ENCODE measurements at regions not wholly inside any gene's neighbourhood (a gene's known extent, or its start where the extent isn't known, plus 50 kb on each side); places are given as distances from the start of the nearest gene placed in this dataset.
"Not testable (repeated sequence)": the region's sequence is repeated elsewhere in the genome, so short reads cannot be mapped to it uniquely, and the experiment has no call there.

DNA sequence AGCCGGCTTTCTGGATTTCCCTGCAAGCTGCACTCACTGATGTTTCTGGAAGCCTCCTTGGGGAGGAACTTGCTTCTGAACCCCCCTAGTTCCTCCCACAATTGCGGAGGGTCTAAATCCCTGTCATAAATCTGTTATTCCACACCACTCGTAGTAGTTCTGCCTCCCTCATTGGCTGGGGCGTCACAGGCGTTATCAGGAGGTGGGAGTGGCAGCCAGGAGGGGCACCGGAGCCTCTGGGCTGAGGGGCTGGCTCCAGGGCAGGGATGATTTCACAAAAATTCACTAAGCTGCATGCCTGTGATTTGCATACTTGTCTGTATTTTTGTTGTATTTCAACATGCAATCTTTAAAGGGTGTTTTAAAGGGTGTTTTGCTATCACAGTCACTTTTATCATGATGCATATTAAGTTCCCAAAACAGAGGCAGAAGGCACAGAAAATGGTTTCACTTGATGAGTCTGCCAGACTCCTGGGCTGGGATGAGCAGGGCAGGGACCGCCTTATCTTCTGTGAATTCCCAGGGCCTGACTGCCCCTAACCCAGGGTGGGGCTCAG lies 176.2 kb upstream of the FOXF1 start:
- FAIRE-seq, result no peak

GRCh38 chr16:86335266-86336172 lies 174.8 kb upstream of the FOXF1 start:
- FAIRE-seq, result no peak

GRCh38 chr16:86337138-86337537 lies 173.2 kb upstream of the FOXF1 start:
- no peak for FAIRE-seq

DNA sequence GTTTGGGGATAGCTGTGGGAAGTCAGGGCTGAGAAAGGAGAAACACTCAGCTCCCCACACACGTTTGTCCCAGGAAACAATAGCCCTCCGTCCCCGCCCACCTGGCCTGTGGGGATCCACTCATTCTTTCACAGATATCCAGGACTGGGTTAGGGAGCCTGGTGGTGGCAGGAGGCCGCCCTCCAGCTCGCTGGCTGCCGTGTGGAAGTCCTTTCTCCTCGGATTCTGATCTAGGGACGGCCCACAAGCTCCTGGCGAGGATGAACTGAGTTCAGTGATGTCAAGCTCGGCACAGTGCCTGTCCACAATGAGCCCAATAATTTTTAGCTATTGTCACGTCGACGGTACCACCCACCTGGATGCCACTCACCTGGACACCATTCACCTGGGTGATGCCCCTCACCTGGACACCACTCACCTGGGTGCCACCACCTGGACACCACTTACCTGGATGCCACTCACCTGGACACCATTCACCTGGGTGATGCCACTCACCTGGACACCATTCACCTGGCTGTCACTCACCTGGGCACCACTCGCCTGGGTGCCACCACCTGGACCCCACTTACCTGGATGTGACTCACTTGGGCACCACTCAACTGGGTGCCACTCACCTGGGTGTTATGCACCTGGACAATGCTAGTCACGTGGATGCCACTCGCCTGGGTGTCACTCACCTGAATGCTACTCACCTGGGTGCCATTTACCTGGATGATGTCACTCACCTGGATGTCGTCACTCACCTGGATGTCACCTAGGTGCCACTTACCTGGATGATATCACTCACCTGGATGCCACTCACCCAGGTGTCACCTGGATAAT lies 172.5 kb upstream of the FOXF1 start:
- FAIRE-seq, result no peak

DNA sequence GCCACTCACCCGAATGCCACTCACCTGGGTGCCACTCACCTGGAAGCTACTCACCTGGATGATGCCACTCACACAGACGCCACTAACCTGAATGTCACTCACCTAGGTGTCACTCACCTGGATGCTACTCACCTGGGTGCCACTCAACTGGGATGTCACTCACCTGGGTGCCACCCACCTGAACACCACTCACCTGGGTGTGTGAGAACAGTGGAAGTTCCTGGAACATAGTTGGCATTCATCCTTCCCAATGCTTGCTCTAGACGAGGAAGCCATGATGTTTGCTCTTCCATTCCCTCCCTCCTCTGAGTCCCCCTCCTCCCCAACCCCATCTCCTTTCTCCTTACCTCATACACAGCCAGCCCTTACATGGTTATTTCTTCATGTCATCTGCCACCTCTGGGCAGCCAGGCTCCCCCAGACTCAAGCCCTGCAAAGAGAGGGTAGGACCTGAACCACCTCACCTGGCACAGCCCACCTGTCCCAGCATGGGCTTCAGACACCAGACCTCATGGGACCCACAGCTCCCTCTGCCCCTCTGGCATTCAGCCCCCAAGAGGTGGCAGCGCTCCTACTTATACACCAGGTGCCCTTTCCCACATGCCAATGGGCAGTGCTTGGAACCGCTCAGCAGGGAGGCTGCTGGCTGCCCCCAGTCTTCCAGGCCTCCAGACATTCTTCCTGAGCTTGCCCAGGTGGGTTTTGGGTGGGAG lies 171.8 kb upstream of the FOXF1 start:
- FAIRE-seq, result no peak

DNA sequence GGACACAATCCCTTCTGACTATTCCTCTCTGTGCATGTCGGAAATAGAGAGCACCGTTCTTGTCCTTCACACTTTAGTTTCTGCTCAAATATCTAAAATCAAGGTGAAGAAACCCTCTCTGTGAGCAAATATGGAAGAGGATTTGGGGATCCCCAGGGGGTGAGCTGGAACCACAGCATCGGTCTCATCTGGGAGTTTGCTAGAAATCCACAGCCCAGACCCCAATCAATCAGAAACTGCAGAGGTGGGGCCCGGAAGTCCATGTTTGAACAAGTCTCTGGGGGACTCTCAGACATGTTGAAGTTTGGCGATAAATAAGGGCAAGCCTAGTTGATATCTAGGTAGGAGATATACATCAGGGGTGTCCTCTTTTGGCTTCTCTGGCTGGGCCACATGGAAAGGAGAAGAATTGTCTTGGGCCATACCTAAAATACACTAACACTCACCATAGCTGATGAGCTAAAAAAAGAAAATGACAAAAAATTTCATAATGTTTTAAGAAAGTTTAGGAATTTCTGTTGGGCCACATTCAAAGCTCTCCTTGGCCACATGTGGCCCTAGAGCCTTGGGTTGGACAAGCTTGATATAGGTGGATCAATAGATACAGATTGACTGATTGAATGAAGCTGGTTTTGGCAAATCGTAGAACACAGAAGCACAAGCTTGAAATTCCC lies 168.0 kb upstream of the FOXF1 start:
- FAIRE-seq, result no peak

- no peak for FAIRE-seq
Measured at GRCh38 chr16:86343027-86343795, 167.1 kb upstream of the FOXF1 start.

DNA sequence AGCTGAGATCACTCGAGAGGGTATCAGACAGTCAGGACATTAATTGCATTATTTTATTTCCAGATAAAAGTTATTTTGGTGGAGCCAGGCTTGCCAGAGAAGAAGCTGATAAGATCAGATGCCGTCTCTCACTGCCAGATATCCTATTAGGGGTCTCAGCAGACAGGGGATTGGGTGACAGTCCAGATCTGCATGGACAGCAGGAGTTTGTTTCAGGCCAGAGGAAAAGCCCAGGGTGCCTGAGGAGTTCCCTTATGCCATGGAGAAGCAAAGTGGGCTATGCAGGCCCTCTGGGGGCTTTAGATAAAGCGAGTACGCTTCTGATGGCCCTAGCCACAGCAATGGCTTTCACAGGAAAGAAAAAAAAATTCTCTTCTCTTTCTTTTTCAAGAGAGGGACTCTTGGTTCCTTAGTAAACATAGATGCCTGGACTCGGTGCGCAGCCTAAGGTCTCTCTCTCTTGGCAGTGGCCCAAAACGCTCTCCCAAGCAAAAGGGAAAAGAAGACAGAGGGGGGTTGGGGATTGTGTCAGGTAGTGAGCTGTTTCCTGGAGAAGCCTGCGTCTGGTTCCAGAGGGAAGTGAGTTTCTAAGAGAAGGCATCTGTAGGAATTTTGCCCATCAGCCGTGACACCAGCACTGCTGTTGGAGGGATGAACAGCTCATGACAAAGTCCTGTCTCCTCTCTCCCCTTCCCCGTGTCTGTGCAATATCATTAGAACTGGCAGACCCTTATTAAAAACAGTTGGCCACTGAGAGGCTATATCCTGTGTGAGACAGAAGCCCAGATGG lies 166.3 kb upstream of the FOXF1 start:
- FAIRE-seq, result no peak

DNA sequence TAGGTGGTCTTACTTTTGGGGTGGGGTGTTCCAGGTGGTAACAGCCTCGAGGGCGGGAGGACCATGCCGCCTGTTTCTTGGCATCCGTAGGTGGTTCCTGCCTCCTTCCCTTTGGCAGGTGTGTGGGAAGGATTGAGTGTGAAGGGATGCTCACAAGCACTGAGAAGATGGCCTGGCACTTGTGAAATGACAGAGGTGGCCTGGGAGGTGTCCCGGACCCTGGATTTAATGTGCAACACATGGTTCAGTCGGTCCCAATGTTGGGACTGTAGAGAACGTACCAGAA lies 165.8 kb upstream of the FOXF1 start:
- no peak for FAIRE-seq

- no peak for FAIRE-seq
Measured at GRCh38 chr16:86344881-86345280, 165.4 kb upstream of the FOXF1 start.

- FAIRE-seq, result no peak
Measured at GRCh38 chr16:86345516-86345915, 164.8 kb upstream of the FOXF1 start.

DNA sequence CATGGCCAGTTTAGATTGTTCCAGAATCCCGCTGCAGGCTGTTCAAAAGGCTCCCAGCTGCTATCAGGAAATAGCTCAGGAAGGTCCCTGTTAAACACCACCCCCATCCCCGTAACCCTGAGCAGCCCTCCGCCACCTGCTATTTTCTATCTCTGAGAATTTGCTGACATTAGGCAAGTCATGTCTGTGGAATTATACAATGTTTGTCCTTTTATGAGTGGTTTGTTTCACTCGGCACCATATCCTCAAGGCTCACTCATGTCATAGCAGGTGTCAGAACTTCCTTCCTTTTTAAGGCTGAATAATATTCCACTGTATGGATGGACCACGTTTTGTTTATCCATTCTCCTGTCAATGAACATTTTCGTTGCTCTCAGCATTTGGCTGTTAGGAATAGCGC lies 164.3 kb upstream of the FOXF1 start:
- no peak for FAIRE-seq

- no peak for FAIRE-seq
Measured at GRCh38 chr16:86347090-86347489, 163.2 kb upstream of the FOXF1 start.

DNA sequence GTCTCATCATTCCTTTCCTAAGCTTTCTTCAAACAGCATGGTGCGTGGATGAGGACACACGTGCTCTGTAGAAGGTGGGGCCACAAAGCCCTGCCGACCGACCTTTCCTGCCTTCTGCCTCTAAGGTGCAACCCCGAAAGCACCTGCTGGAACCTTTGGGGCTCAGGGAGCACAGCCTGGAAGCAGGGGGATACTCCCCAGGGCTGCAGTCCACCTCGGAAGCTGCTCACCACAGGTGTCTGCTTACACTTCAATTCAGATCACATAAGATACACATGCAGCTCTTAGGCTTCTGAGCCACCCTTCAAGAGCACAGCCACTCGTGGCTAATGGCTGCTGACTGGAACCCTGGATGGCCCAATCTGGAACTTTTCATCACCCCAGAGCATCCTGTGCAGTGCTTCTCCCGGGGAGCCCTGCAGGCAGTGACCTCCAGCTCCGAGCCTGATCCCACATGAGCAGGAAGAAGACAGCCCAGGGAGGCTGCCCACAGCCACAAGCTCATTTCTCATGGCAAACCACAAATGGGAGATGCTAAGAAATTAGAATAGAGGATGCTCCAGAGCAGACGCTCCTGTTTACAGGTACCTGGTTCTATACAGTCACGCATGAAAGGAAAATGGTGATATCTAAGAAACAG lies 162.3 kb upstream of the FOXF1 start:
- no peak for FAIRE-seq

GRCh38 chr16:86349338-86349900 lies 160.9 kb upstream of the FOXF1 start:
- FAIRE-seq, result no peak

GRCh38 chr16:86350289-86350688 lies 160.0 kb upstream of the FOXF1 start:
- FAIRE-seq, result no peak

- no peak for FAIRE-seq
Measured at GRCh38 chr16:86351041-86351784, 159.1 kb upstream of the FOXF1 start.

- FAIRE-seq, result not testable (repeated sequence)
Measured at GRCh38 chr16:86351785-86352139, 158.6 kb upstream of the FOXF1 start.

- no peak for FAIRE-seq
Measured at GRCh38 chr16:86353148-86353547, 157.2 kb upstream of the FOXF1 start.
